H9 (cell line): ENCODE measurements at regions not wholly inside any gene's neighbourhood (a gene's known extent, or its start where the extent isn't known, plus 50 kb on each side); places are given as distances from the start of the nearest gene placed in this dataset.

ENCODE experiments used
- DNase-seq: peaks from one replicate; pipeline ENCODE4 v3.0.0-alpha.2; 2017
- H2AFZ ChIP-seq: one replicate; pipeline ENCODE4 v1.6.1; 2013; ENCODE audit warnings: mild to moderate bottlenecking, low read length, control low read depth, moderate library complexity
- H2AK5ac ChIP-seq: 2 replicates; pipeline ENCODE4 v1.6.1; 2013; ENCODE audit warnings: low read length, control low read depth, mixed read lengths; ENCODE audit not compliant: insufficient read length
- H2BK120ac ChIP-seq: one replicate; pipeline ENCODE4 v1.6.1; 2013; ENCODE audit warnings: low read depth, mild to moderate bottlenecking, low read length, control low read depth, inconsistent platforms; ENCODE audit not compliant: poor library complexity, severe bottlenecking
- H2BK12ac ChIP-seq: 2 replicates; pipeline ENCODE4 v1.6.1; 2013; ENCODE audit warnings: low read length, control low read depth, mixed read lengths, low read depth; ENCODE audit not compliant: insufficient read length
- H2BK15ac ChIP-seq: 2 replicates; pipeline ENCODE4 v1.6.1; 2013; ENCODE audit warnings: low read depth, low read length, control low read depth
- H2BK20ac ChIP-seq: one replicate; pipeline ENCODE4 v1.6.1; 2013; ENCODE audit warnings: low read depth, mild to moderate bottlenecking, low read length, control low read depth, inconsistent platforms; ENCODE audit not compliant: poor library complexity, severe bottlenecking
- H2BK5ac ChIP-seq: 2 replicates; pipeline ENCODE4 v1.6.1; 2013; ENCODE audit warnings: low read length, control low read depth, mixed read lengths; ENCODE audit not compliant: insufficient read length
- H3K14ac ChIP-seq: 2 replicates; pipeline ENCODE4 v1.6.1; 2013; ENCODE audit warnings: low read length, control low read depth; ENCODE audit not compliant: insufficient read depth
- H3K18ac ChIP-seq: 2 replicates; pipeline ENCODE4 v1.6.1; 2013; ENCODE audit warnings: low read depth, mild to moderate bottlenecking, mixed read lengths, low read length, control low read depth; ENCODE audit not compliant: insufficient read length
- H3K23ac ChIP-seq: 2 replicates; pipeline ENCODE4 v1.6.1; 2013; ENCODE audit warnings: low read length, control low read depth, mixed read lengths, low read depth; ENCODE audit not compliant: insufficient read length
- H3K23me2 ChIP-seq: 2 replicates; pipeline ENCODE4 v1.6.1; 2013; ENCODE audit warnings: low read depth, mild to moderate bottlenecking, mixed read lengths, low read length, control low read depth; ENCODE audit not compliant: insufficient read length, poor library complexity, severe bottlenecking
- H3K27ac ChIP-seq: 2 replicates; pipeline ENCODE4 v1.5.1; 2013; ENCODE audit warnings: low read length, control low read depth, mixed read lengths, low read depth; ENCODE audit not compliant: insufficient read length
- H3K27me3 ChIP-seq: 2 replicates; pipeline ENCODE4 v1.6.1; 2013; ENCODE audit warnings: low read length, control low read depth, inconsistent platforms; ENCODE audit not compliant: insufficient read depth
- H3K4ac ChIP-seq: 2 replicates; pipeline ENCODE4 v1.6.1; 2013; ENCODE audit warnings: low read depth, mild to moderate bottlenecking, control low read depth, inconsistent platforms, low read length, moderate library complexity
- H3K4me1 ChIP-seq: 2 replicates; pipeline ENCODE4 v1.6.1; 2013; ENCODE audit warnings: low read length, control low read depth, inconsistent platforms; ENCODE audit not compliant: insufficient read depth
- H3K4me2 ChIP-seq: 2 replicates; pipeline ENCODE4 v1.6.1; 2013; ENCODE audit warnings: low read length, control low read depth, mixed read lengths; ENCODE audit not compliant: insufficient read length, insufficient read depth
- H3K56ac ChIP-seq: 2 replicates; pipeline ENCODE4 v1.6.1; 2013; ENCODE audit warnings: low read depth, mild to moderate bottlenecking, mixed read lengths, low read length, control low read depth; ENCODE audit not compliant: insufficient read length
- H3K79me1 ChIP-seq: 2 replicates; pipeline ENCODE4 v1.6.1; 2013; ENCODE audit warnings: low read depth, mild to moderate bottlenecking, moderate library complexity, low read length, control low read depth, inconsistent platforms; ENCODE audit not compliant: insufficient read depth, poor library complexity, severe bottlenecking
- H3K79me2 ChIP-seq: 2 replicates; pipeline ENCODE4 v1.6.1; 2013; ENCODE audit warnings: low read length, control low read depth, inconsistent platforms; ENCODE audit not compliant: insufficient read depth
- H3K9ac ChIP-seq: 2 replicates; pipeline ENCODE4 v1.6.1; 2013; ENCODE audit warnings: low read length, control low read depth, mixed read lengths; ENCODE audit not compliant: insufficient read length; ENCODE audit errors: extremely low read depth
- H3K9me3 ChIP-seq: one replicate; pipeline ENCODE4 v1.6.1; 2013; ENCODE audit warnings: low read depth, low read length, inconsistent platforms; ENCODE audit not compliant: control insufficient read depth
- H3T11ph ChIP-seq: one replicate; pipeline ENCODE4 v1.6.1; 2013; ENCODE audit warnings: mild to moderate bottlenecking, low read length, control low read depth, inconsistent platforms
- H4K20me1 ChIP-seq: one replicate; pipeline ENCODE4 v1.6.1; 2013; ENCODE audit not compliant: control insufficient read depth, insufficient read length, insufficient read depth
- H4K5ac ChIP-seq: 2 replicates; pipeline ENCODE4 v1.6.1; 2013; ENCODE audit warnings: low read depth, mild to moderate bottlenecking, mixed read lengths, low read length, control low read depth; ENCODE audit not compliant: insufficient read length
- H4K8ac ChIP-seq: replicated peaks from 2 replicates; pipeline ENCODE4 v1.6.1; 2013; ENCODE audit warnings: low read length, control low read depth, mixed read lengths, low read depth; ENCODE audit not compliant: insufficient read length
- H4K91ac ChIP-seq: 2 replicates; pipeline ENCODE4 v1.6.1; 2013; ENCODE audit warnings: low read depth, mild to moderate bottlenecking, moderate library complexity, mixed read lengths, low read length, control low read depth; ENCODE audit not compliant: insufficient read length
- H3K27ac Mint-ChIP-seq, 3 experiments: 2 replicates in 2 of 3; 3 replicates in 1 of 3; pipeline ENCODE4 v1.8.0; 2020 to 2021; ENCODE audit warnings: mixed read lengths in 3 of 3, mild to moderate bottlenecking in 1 of 3, moderate library complexity in 1 of 3
- H3K27me3 Mint-ChIP-seq: 2 replicates; pipeline ENCODE4 v1.8.0; 2021; ENCODE audit warnings: low read depth, mild to moderate bottlenecking, moderate library complexity, mixed read lengths
- H3K36me3 Mint-ChIP-seq, 3 experiments: 2 replicates in 2 of 3; 3 replicates in 1 of 3; pipeline ENCODE4 v1.8.0; 2020 to 2021; ENCODE audit warnings: low read depth in 3 of 3, mixed read lengths in 3 of 3; ENCODE audit not compliant: insufficient read depth in 1 of 3
- H3K4me1 Mint-ChIP-seq, 2 experiments: 2 replicates each; pipeline ENCODE4 v1.8.0; 2020; ENCODE audit warnings: mixed read lengths in 2 of 2
- H3K4me3 Mint-ChIP-seq, 2 experiments: 2 replicates in 1 of 2; 3 replicates in 1 of 2; pipeline ENCODE4 v1.8.0; 2020 to 2021; ENCODE audit warnings: mild to moderate bottlenecking in 2 of 2, mixed read lengths in 2 of 2, moderate library complexity in 1 of 2
- H3K9me3 Mint-ChIP-seq, 2 experiments: 2 replicates in 1 of 2; 3 replicates in 1 of 2; pipeline ENCODE4 v1.8.0; 2020; ENCODE audit warnings: mild to moderate bottlenecking in 2 of 2, mixed read lengths in 2 of 2, moderate library complexity in 1 of 2
- CTCF ChIP-seq: fragments of 200-600 bp; sonication (generic); conservative IDR thresholded peaks from 3 replicates; pipeline ENCODE4 v1.8.0; 2021; ENCODE audit warnings: antibody characterized with exemption, mild to moderate bottlenecking
- WGBS: extraction: QIAGEN DNeasy Blood & Tissue Kit; methylation state at CpG from one replicate; pipeline ENCODE4 v1.1.7; 2013; ENCODE audit warnings: missing lambda C conversion rate, low lambda C conversion rate, mixed read lengths; ENCODE audit not compliant: insufficient read length; ENCODE audit errors: extremely low coverage; 5-methylcytosine and 5-hydroxymethylcytosine counted together

GRCh38 chr10:8296734-8297101 is 242.2 kb downstream of the GATA3 start:
- peaks cover 2% of the 10 kb centered on the region; the same call in 1 of the 2 replicates for H3K4me1 ChIP-seq
- H2BK20ac ChIP-seq = no peak overlapping the region
- H4K91ac ChIP-seq = no peak overlapping the region
- peak overlapping the region; percentile 66 to 69; a peak in 4 of 5 replicates for H3K4me3 Mint-ChIP-seq
- H3K27me3 ChIP-seq = no peaks in the 10 kb centered on the region; the same call in 1 of the 2 replicates
- H3K4ac ChIP-seq = no peak overlapping the region
- H4K8ac ChIP-seq = no peak overlapping the region
- TF ChIP-seq CTCF = no peak
- H3K18ac ChIP-seq = no peak overlapping the region
- no peak overlapping the region for H2AFZ ChIP-seq
- no peak overlapping the region for H2BK120ac ChIP-seq
- no peak overlapping the region for H3K14ac ChIP-seq
- H3K36me3 Mint-ChIP-seq = no peaks in the 10 kb centered on the region
- H2BK12ac ChIP-seq = no peak overlapping the region
- no peak overlapping the region for H2BK5ac ChIP-seq
- H3K23ac ChIP-seq = no peak overlapping the region
- no peak overlapping the region for H3K9ac ChIP-seq
- no peak overlapping the region for H3K56ac ChIP-seq
- H2BK15ac ChIP-seq = no peak overlapping the region
- no peak overlapping the region for H2AK5ac ChIP-seq
- H3K27me3 Mint-ChIP-seq = peaks cover 41% of the 10 kb centered on the region
- H4K5ac ChIP-seq = no peak overlapping the region
- DNase-seq = no peak
- H3T11ph ChIP-seq = no peak overlapping the region
- no peak overlapping the region for H3K27ac ChIP-seq
- peaks cover 16 to 17% of the 10 kb centered on the region in 2 experiments for H3K4me1 Mint-ChIP-seq
- no peaks in the 10 kb centered on the region for H3K79me1 ChIP-seq
- H3K9me3 ChIP-seq = no peaks in the 10 kb centered on the region
- H3K27ac Mint-ChIP-seq = no peak overlapping the region; a peak in 1 of 7 replicates
- H3K79me2 ChIP-seq = no peaks in the 10 kb centered on the region
- H3K4me2 ChIP-seq = peak overlapping the region; percentile 35
- H4K20me1 ChIP-seq = no peaks in the 10 kb centered on the region
- H3K23me2 ChIP-seq = peaks cover 3% of the 10 kb centered on the region
- no CpG with 5 or more reads among the region's 2 CpGs for WGBS
- H3K9me3 Mint-ChIP-seq = no peaks in the 10 kb centered on the region; a peak in 1 of 5 replicates
